ENCODE measurements at regions not wholly inside any gene's neighbourhood (a gene's known extent, or its start where the extent isn't known, plus 50 kb on each side); places are given as distances from the start of the nearest gene placed in this dataset.

DNA sequence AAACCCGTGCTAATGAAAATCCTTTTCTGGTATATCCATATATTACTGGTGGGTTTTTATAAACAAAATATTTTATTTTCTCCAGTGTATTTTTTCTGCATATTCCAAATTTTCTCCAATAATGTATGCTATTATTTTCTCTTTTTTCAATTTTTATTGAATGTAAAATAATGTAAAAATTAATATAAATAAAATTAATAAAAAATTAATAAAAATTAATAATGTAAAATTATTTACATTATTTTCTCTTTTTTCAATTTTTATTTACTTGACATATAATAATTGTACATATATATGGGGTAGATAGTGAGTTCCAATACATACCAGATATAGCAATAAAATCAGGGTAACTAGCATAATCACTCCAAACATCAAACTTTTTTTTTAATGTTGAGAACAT, 56.4 kb downstream of the OXSM start:
- no peak for FAIRE-seq
- in situ Hi-C loops (cut with MboI) = no loop called here
- POLR2A ChIA-PET = no interaction called here
- Histone ChIP-seq H3K36me3 (ENCODE audit: control insufficient read depth in 2 of 2, insufficient read depth in 2 of 2, low read length in 1 of 2) (no peaks in the 10 kb centered on the region), H3K4me1 (ENCODE audit: control insufficient read depth, insufficient read depth, low read length) (no peaks in the 10 kb centered on the region), H2AFZ (ENCODE audit: control insufficient read depth, low read depth, low read length) (no peak overlapping the region), H3K4me2 (ENCODE audit: control insufficient read depth, insufficient read depth) (no peak overlapping the region), H3K27ac (ENCODE audit: control insufficient read depth, insufficient read depth) (no peak overlapping the region), H3K4me3 (no peak overlapping the region), H3K9me3 (replicated peaks; ENCODE audit: control insufficient read depth, insufficient read depth, low read length) (no peaks in the 10 kb centered on the region), H3K27me3 (replicated peaks in 1 of 2; ENCODE audit: control insufficient read depth in 2 of 2, insufficient read depth in 2 of 2, low read length in 1 of 2) (no peaks in the 10 kb centered on the region), H3K79me2 (ENCODE audit: control insufficient read depth, insufficient read depth, low read length) (no peaks in the 10 kb centered on the region), H4K20me1 (ENCODE audit: control insufficient read depth, insufficient read depth) (no peaks in the 10 kb centered on the region), H3K9ac (ENCODE audit: control insufficient read depth, insufficient read depth, low read length) (no peak overlapping the region)
- SMC1A ChIA-PET (ENCODE audit: uncharacterized antibody, unreplicated experiment) = interaction anchor here (1.0 to 3.3 kb wide), 3 partner anchors 9 to 192 kb away, joined by 3 to 18 read pairs (median 3); no protein-coding TSS in a partner anchor
- CTCF ChIA-PET = interaction anchor here (0.7 to 2.3 kb wide), 9 partner anchors 8 to 275 kb away, joined by 3 to 12 read pairs (median 3); no protein-coding TSS in a partner anchor
- intact Hi-C loops (cut with micrococcal nuclease; ENCODE audit: unreplicated experiment) = loop anchor here (10.0 kb wide), 1 partner anchor 859 kb away; no protein-coding TSS in a partner anchor
- ATAC-seq = no peak
- BruUV-seq (replicated peaks) = no TSS peak
- RAD21 ChIA-PET (ENCODE audit: unreplicated experiment) = no interaction called here
- WGBS (ENCODE audit: insufficient coverage, insufficient replicate concordance, low lambda C conversion rate, missing lambda C conversion rate) = 45% methylated on average over 1 of the region's 1 CpG
- no peak for DNase-seq (ENCODE audit: low read depth, low spot score)
- no peak for TF ChIP-seq NFYA (IDR thresholded peaks at IDR 0.05; ENCODE audit: borderline replicate concordance, low read depth, low read length)
- TF ChIP-seq CBX3 (IDR thresholded peaks at IDR 0.05; ENCODE audit: borderline replicate concordance, low read depth) = no peak
- TF ChIP-seq ELK1 (IDR thresholded peaks at IDR 0.05; ENCODE audit: low read depth, low read length) = no peak
- TF ChIP-seq RCOR1 (conservative IDR thresholded peaks at IDR 0.05; ENCODE audit: low read depth, low read length) = no peak
- no peak for TF ChIP-seq CUX1 (IDR thresholded peaks at IDR 0.05; ENCODE audit: insufficient replicate concordance, low read depth, low read length)
- TF ChIP-seq CREM (IDR thresholded peaks at IDR 0.05; ENCODE audit: low read depth) = no peak
